H1 (cell line): ENCODE measurements at regions not wholly inside any gene's neighbourhood (a gene's known extent, or its start where the extent isn't known, plus 50 kb on each side); places are given as distances from the start of the nearest gene placed in this dataset.

Experiments
- JUN ChIP-seq: IDR thresholded peaks from 2 replicates; pipeline ENCODE4 v1.6.1; 2011; ENCODE audit warnings: low read depth, mild to moderate bottlenecking, improper control_type of control experiment, low read length
- POU5F1 ChIP-seq: IDR thresholded peaks from 2 replicates; pipeline ENCODE4 v1.6.1; 2011; ENCODE audit warnings: low read depth, mild to moderate bottlenecking, low read length, moderate library complexity
- TF ChIP-seq, protein P1 (sequence below), 3 experiments: IDR thresholded peaks; 1 replicate in 2 of 3; 2 replicates in 1 of 3; pipeline versions ENCODE4 v1.5.1 to v1.6.1; 2011; ENCODE audit warnings: low read length in 3 of 3, mild to moderate bottlenecking in 3 of 3, inconsistent platforms in 2 of 3, low read depth in 1 of 3, moderate library complexity in 1 of 3; ENCODE audit not compliant: insufficient read depth in 1 of 3; ENCODE audit errors: control extremely low read depth in 1 of 3

DNA sequence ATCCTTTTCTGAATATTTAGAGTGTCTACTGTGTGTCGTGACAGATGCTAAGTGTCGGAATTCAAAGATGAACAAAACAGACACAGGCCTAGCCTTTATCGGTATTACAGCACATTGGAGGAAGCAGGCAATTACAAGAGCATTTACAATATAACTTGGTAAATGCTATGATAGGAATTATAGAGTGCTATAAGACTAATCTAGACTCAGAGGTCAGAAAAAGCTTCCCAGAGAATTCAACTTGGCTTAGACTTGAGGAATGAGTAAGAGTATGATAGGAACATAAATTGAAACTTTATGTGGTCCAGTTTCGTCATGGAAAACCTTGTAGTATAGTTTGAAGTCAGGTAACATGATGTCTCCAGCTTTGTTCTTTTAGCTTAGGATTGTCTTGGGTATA is 395.7 kb upstream of the FAT3 start (continued):
- TF ChIP-seq, protein P1, sequence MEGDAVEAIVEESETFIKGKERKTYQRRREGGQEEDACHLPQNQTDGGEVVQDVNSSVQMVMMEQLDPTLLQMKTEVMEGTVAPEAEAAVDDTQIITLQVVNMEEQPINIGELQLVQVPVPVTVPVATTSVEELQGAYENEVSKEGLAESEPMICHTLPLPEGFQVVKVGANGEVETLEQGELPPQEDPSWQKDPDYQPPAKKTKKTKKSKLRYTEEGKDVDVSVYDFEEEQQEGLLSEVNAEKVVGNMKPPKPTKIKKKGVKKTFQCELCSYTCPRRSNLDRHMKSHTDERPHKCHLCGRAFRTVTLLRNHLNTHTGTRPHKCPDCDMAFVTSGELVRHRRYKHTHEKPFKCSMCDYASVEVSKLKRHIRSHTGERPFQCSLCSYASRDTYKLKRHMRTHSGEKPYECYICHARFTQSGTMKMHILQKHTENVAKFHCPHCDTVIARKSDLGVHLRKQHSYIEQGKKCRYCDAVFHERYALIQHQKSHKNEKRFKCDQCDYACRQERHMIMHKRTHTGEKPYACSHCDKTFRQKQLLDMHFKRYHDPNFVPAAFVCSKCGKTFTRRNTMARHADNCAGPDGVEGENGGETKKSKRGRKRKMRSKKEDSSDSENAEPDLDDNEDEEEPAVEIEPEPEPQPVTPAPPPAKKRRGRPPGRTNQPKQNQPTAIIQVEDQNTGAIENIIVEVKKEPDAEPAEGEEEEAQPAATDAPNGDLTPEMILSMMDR (IDR thresholded peaks at IDR 0.05; ENCODE audit: control extremely low read depth in 1 of 3, insufficient read depth in 1 of 3, low read depth in 1 of 3, low read length in 3 of 3), result no peak
- TF ChIP-seq POU5F1, result no peak
- TF ChIP-seq JUN, result no peak
- TF ChIP-seq, all 59 proteins: peak for 0
